Mammary epithelial cell (primary cell): ENCODE measurements at regions not wholly inside any gene's neighbourhood (a gene's known extent, or its start where the extent isn't known, plus 50 kb on each side); places are given as distances from the start of the nearest gene placed in this dataset.

ENCODE experiments used
- CTCF ChIP-seq, 2 donors: IDR thresholded peaks in 1 of 2; conservative IDR thresholded peaks in 1 of 2; 2 replicates each; pipeline ENCODE4 v1.5.1; 2011 to 2012; ENCODE audit warnings: inconsistent platforms in 2 of 2, low read length in 2 of 2, mild to moderate bottlenecking in 2 of 2, control low read depth in 1 of 2, low read depth in 1 of 2; ENCODE audit not compliant: insufficient read depth in 1 of 2; ENCODE audit errors: extremely low read depth in 1 of 2
- EZH2 ChIP-seq: IDR thresholded peaks from 2 replicates; pipeline ENCODE4 v1.6.1; 2012; ENCODE audit warnings: low read length, inconsistent platforms, borderline replicate concordance

GRCh38 chr6:28789553-28790083 lies 134.2 kb downstream of the TRIM27 start:
- TF ChIP-seq CTCF (conservative IDR thresholded peaks at IDR 0.05 in 1 of 2, IDR thresholded peaks at IDR 0.05 in 1 of 2; ENCODE audit: extremely low read depth in 1 of 2, insufficient read depth in 1 of 2, low read depth in 1 of 2, low read length in 2 of 2) (no peak), EZH2 (no peak)
